ENCODE measurements at regions not wholly inside any gene's neighbourhood (a gene's known extent, or its start where the extent isn't known, plus 50 kb on each side); places are given as distances from the start of the nearest gene placed in this dataset.
"Not testable (repeated sequence)": the region's sequence is repeated elsewhere in the genome, so short reads cannot be mapped to it uniquely, and the experiment has no call there.

DNA sequence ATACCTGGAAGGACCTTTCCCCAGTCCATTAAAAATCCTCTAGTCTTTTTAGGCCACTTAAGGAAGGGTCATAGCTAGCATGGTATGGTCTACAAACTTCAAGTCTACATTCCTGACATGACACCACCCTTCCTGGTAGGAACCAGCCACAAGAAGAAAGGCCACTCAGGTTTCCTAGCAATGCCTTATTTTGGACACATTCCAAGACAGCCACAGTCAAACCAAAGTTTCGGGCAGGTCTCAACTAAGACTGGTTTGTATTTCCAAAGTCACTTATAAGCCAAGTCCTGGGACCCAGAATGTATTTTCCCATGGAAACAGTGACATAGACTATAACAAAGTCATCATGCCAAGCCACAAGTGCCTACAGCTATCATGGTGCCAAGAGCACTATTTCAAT is 50.6 kb upstream of the SLC44A3 start:
- DNase-seq (ENCODE audit: low read depth): no peak

- DNase-seq (ENCODE audit: low read depth): no peak
These were observed 52.1 kb upstream of the SLC44A3 start for GRCh38 chr1:94768036-94768435.

GRCh38 chr1:94765958-94766357 is 54.2 kb upstream of the SLC44A3 start:
- no peak for DNase-seq (ENCODE audit: low read depth)

GRCh38 chr1:94759188-94759587 is 61.0 kb upstream of the SLC44A3 start:
- no peak for DNase-seq (ENCODE audit: low read depth)

- DNase-seq (ENCODE audit: low read depth): no peak
These were observed 62.2 kb upstream of the SLC44A3 start for GRCh38 chr1:94757931-94758330.

GRCh38 chr1:94755675-94756074 is 64.5 kb upstream of the SLC44A3 start:
- DNase-seq (ENCODE audit: low read depth): peak; percentile 74

DNA sequence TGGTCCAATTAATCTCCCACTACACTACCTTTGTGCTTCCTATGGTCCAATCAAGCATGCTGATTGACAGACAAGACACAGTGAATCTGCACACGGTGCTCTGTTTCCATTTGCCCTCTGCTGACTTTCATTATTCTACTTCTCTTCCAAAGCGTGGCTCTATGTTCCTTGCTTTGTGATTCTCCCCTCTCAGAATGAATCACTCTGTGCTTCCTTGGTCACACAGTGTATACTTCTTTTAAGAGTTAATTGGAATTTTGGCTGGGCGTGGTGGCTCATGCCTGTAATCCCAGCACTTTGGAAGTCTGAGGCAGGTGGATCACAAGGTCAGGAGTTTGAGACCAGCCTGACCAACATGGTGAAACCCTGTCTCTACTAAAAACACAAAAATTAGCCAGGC is 65.1 kb upstream of the SLC44A3 start:
- DNase-seq (ENCODE audit: low read depth): not testable (repeated sequence)

DNA sequence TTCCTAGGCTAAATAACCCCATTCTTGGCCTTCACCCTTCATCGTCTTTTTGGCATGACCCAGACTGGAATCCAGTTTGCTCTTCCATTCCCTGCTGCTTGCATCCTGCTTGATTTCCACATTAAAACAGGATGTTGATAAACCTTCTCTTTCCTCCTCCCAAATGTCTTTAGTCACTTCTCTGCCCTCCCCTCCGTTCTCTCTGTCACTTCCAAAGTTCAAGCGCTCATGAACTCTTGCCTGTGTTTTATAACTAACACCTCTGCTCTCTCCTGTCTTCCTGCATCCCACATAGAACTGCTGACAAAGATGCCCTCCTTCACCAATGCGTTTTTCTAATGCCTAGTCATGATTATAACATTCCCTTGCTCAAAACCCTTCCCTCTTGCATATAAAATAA is 65.6 kb upstream of the SLC44A3 start:
- no peak for DNase-seq (ENCODE audit: low read depth)

GRCh38 chr1:94754095-94754494 is 66.1 kb upstream of the SLC44A3 start:
- no peak for DNase-seq (ENCODE audit: low read depth)

- no peak for DNase-seq (ENCODE audit: low read depth)
These were observed 66.8 kb upstream of the SLC44A3 start for GRCh38 chr1:94753171-94753972.

GRCh38 chr1:94751483-94751882 is 68.7 kb upstream of the SLC44A3 start:
- not testable (repeated sequence) for DNase-seq (ENCODE audit: low read depth)

DNA sequence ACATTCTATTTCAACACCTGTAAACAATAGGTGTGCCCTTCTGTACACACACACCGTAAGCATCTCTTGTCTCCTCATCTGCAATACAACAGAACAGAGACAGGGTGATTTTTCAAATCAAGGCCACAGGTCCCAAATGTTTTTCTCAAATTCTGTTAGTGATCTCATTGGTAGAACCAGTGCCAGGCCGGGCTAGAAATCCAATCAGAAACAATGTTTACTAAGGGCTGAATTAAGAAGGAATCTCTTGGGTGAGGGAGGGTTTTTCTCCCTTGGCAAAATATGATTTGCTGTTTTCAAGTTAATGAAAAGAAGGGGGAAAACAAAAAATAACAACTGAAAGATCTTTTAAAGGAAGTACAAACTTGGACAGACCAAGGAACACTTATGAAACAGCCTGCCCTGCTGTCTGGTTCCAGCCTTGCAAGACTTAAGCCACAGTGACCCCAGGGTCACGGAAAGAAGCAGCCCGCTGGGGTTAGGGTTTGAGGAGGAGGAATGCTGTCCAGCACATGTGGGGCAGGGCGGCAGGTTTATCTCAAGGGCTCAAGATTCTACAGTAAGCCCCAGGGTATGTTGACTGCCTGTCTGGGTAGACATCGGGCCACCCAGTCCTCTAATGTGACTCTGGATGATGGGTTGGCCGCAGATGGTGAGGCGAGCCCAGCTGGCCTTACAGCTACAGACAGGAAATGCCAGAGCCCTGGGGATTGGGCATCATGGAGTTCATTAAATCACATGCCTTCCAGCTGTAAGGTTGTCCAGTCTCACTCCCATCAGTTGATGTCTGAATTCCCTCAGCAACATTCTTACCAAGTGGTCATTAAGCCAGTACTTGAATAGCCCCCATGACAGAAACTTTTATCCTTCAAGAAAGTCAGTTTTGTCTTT is 73.3 kb upstream of the SLC44A3 start:
- no peak for DNase-seq (ENCODE audit: low read depth)

DNA sequence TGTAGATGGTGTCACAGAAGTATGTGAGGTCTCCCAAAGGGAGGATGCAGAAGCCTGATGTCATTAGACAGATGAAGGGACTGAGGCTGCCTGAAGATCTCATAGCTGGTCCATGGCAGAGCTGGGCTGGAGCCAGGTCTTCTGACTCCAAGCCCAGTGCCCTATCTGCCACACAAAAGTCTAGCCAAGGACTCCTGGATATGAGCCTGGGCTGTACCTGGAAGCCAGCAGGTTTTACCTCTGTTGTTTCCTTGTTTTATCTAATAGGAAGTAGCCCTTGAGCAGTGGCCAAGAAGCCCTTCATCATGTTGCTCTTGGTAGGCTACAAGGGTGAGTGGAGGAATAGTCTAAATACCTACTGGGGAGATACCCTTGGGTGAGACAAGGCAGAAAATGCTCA is 74.4 kb upstream of the SLC44A3 start:
- DNase-seq (ENCODE audit: low read depth): no peak

- DNase-seq (ENCODE audit: low read depth): no peak
These were observed 76.3 kb upstream of the SLC44A3 start for GRCh38 chr1:94743862-94744261.

- no peak for DNase-seq (ENCODE audit: low read depth)
These were observed 78.2 kb upstream of the SLC44A3 start for GRCh38 chr1:94741996-94742395.

GRCh38 chr1:94741510-94741909 is 78.6 kb upstream of the SLC44A3 start:
- no peak for DNase-seq (ENCODE audit: low read depth)

- DNase-seq (ENCODE audit: low read depth): peak; percentile 76
These were observed 80.6 kb upstream of the SLC44A3 start for GRCh38 chr1:94739521-94740061.

- no peak for DNase-seq (ENCODE audit: low read depth)
These were observed 81.8 kb upstream of the SLC44A3 start for GRCh38 chr1:94738371-94738770.

DNA sequence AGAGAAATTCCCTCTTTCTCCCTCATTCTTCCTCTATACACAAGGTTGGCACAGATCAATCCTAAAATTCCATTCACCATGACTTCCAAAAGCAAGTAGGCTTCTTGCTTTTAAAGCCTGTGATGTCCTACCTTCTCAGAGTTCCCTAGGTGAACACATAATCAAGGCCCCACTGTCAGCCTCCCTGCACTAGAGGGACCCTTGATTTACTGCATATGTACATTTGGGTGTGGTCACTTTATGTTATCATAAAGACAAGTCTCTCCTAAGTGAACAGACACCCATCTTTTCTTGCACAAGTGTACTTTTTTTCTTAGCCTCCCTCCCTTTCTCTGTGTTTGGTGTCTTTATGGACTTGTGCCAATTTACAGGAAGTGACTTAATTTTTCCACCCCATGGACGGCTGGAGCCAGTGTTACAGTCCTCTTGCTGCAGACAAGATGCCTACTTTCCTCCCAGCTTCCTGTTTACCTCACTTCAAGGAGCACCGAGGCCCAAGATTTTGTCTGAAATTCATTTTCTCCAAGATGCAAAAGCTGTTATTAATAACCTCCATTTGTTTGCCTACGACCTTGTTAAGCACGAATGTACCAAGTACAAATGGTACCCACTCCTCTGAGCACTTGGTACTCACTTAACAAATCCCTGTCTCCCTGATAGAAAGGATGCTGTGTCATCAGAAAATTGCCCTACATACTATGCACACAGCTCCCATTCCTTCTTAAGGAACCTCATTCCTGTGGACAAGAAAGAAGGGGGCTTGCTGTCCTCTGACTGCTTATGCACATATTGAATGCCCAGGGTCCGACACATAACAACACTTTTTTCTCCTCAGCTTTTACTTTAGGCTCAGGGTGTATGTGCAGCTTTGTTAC is 82.8 kb upstream of the SLC44A3 start:
- DNase-seq (ENCODE audit: low read depth): no peak

- DNase-seq (ENCODE audit: low read depth): no peak
These were observed 83.6 kb upstream of the SLC44A3 start for GRCh38 chr1:94736549-94736948.

DNA sequence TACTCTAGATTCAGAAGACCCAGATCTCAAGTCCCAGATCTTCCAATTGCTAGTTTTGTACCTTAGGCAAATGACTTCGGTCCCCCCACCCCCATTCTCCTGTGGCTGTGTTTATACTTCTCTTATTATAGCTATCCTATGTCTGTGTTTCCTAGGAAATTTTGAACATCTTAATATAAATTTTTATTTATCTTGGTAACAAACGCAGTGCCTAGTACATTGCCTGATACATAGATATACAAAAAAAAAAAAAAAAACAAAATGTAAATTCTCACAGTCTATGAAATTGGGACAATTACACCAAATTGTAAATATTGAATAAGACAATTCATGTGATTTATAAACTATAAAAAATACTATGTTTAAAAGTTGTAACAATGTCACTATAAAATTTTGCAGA is 84.1 kb upstream of the SLC44A3 start:
- DNase-seq (ENCODE audit: low read depth): no peak

Measured in HS-5 (cell line).